ENCODE measurements at regions not wholly inside any gene's neighbourhood (a gene's known extent, or its start where the extent isn't known, plus 50 kb on each side); places are given as distances from the start of the nearest gene placed in this dataset.

DNA sequence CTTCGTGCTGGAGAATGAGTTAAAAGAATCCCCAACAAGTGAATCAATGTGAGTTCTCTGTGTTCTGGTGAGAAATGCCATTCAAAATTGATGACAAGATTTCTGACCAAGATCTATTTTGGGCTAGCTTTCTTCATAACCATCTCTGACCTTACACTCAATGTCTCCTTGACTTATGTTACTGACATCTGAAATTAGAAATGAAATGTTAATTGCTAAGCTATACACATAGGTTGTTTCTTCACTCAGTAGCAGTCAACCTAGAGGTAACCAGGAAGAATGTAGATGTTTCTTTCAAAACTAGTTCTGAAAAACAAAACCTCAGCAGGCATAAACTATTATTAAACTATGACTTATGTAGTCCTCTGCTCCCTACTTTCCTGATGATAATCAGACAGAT is 2220.7 kb upstream of the C9orf72 start:
- TF ChIP-seq, protein P1, sequence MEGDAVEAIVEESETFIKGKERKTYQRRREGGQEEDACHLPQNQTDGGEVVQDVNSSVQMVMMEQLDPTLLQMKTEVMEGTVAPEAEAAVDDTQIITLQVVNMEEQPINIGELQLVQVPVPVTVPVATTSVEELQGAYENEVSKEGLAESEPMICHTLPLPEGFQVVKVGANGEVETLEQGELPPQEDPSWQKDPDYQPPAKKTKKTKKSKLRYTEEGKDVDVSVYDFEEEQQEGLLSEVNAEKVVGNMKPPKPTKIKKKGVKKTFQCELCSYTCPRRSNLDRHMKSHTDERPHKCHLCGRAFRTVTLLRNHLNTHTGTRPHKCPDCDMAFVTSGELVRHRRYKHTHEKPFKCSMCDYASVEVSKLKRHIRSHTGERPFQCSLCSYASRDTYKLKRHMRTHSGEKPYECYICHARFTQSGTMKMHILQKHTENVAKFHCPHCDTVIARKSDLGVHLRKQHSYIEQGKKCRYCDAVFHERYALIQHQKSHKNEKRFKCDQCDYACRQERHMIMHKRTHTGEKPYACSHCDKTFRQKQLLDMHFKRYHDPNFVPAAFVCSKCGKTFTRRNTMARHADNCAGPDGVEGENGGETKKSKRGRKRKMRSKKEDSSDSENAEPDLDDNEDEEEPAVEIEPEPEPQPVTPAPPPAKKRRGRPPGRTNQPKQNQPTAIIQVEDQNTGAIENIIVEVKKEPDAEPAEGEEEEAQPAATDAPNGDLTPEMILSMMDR (IDR thresholded peaks at IDR 0.05; ENCODE audit: low read length) = no peak
- no peak for TF ChIP-seq EZH2 (IDR thresholded peaks at IDR 0.05; ENCODE audit: borderline replicate concordance, low read length)
